GM21390 (cell line): ENCODE measurements at regions not wholly inside any gene's neighbourhood (a gene's known extent, or its start where the extent isn't known, plus 50 kb on each side); places are given as distances from the start of the nearest gene placed in this dataset.
"Not testable (repeated sequence)": the region's sequence is repeated elsewhere in the genome, so short reads cannot be mapped to it uniquely, and the experiment has no call there.

Experiments used
- ATAC-seq: cut with Tn5 transposase; IDR thresholded peaks from one replicate; pipeline ENCODE4 v1.9.1; 2021; ENCODE audit not compliant: unreplicated experiment

DNA sequence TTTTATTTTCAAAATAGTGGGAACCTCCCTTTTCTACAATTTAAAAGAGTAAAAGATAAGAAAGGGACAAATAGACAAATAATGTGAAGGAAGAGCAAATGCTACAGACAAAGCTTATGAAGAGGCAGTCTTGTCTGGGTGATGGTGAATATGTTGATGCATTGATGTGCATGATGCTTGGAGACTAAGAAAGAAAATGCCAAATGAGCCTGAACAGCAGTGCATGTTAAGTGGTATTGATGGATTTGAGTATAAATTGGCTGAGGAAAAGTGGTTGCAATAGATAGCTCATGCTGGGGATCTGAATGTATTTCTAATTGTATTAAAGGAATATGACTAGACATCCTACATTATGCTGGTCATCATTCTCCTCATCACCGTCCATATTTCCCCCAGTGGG, 268.6 kb upstream of the ANO5 start:
- ATAC-seq: no peak

GRCh38 chr11:21927628-21928027, 265.3 kb upstream of the ANO5 start:
- no peak for ATAC-seq

DNA sequence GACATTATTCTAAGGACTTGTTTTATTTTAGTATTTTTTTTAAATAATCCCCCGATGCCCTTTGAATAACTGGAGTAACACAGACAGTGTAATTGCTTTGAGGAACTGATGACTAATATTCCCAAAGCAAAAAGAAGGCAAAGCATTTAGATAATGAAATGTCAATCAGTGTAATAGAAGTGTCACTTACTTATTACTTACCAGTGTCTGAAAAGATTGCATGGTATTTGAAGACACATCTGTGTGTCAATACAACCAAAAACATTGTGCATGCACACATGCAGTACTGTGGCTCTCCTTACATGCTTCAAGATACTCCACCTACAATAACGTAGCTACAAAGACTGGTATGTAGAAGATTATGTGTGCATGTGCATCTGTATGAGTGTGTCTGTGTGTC, 264.0 kb upstream of the ANO5 start:
- no peak for ATAC-seq

DNA sequence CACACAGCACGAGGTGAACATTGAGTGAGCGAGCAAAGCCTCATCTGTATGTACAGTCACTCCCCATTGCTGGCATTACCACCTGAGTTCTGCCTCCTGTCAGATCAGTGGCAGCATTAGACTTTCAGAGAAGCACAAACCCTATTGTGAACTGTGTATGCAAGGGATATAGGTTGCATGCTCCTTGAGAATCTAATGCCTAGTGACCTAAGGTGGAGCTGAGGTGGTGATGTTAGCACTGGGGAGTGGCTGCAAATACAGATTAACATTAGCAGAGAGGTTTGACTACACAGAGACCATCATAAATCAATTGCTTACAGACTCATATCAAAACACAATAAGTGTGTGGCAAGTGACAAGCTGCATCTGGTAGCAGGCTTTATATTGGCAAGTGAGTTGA, 262.5 kb upstream of the ANO5 start:
- ATAC-seq: no peak

GRCh38 chr11:21931436-21932101, 261.3 kb upstream of the ANO5 start:
- ATAC-seq: no peak

GRCh38 chr11:21933095-21933494, 259.8 kb upstream of the ANO5 start:
- ATAC-seq: no peak

- ATAC-seq: no peak
Measured at GRCh38 chr11:21944577-21944976, 248.3 kb upstream of the ANO5 start.

DNA sequence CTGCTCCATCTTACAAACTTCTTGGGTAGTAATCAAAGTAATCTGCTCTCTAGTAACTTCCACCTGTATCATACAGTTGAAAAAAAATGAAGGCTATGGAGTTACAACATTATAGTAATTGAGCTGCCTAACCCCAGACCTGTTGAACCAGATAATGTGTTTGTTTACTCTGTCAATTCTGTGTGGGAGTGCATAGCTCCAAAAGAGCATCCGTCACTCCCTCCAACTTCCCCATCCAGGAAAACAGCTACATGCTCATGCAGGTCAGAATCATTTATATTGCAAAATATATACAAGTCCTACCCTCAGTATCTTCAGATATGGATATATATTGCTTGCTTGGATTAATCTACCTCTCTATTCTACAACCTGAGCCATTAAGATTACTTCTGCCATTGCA, 244.0 kb upstream of the ANO5 start:
- ATAC-seq: no peak

GRCh38 chr11:21949763-21950413, 243.0 kb upstream of the ANO5 start:
- no peak for ATAC-seq

DNA sequence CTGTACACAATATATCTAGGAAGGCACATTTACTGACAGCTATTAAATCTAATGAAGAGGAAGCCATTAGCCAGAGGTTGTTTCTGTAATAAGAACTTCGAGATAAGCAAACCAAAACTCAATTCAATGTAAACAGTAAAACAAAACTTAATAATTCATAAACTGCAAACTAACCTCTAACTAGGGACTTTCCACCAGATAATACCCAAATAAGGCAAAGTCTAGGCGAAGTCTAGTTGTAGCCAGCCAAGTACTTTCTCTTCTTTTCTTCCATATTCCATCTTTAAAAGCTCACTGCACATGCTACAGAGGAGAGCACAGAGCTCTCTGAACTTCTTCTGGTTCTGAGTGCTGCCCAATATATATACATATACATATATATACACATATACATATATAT, 229.9 kb upstream of the ANO5 start:
- ATAC-seq: no peak

GRCh38 chr11:21965221-21965620, 227.7 kb upstream of the ANO5 start:
- no peak for ATAC-seq

DNA sequence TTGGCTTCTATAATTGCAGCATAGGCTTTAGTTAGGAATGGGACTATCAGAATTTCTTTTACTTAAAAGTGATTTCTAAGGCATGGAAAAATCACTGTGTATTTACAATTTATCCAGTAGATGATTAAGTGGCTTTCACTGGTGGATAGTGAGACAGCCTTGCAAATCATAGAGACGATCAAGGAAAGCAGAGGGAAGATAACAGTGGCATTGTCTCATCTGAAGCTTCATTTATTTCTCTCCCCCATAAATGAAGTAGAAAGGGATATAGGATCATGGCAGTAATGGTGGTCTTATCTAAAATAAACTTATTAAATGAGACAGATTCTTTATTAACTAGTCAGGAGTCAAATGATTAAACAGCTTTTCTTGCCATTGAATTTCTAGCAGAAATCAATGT, 224.2 kb upstream of the ANO5 start:
- ATAC-seq: no peak

DNA sequence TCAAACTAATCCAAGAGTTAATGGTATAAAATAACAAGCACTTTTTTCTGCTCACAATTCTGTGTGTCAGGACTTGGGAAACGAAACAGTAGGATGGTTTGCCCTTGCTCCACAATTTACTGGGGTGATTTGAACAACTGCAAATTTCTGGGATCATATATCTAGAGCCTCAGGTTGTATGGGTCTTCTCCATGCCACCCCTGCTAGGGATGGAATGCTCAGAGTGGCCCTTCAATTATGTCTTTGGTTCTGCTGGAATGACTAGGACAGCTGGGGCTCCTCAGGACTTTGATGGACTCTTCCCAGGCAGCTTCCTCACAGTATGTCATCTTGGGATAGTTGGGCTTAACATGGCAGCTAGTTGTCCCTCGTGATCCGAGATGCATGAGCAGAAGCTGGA, 223.0 kb upstream of the ANO5 start:
- ATAC-seq: no peak

GRCh38 chr11:21975242-21975641, 217.6 kb upstream of the ANO5 start:
- ATAC-seq: no peak

GRCh38 chr11:21976210-21976609, 216.7 kb upstream of the ANO5 start:
- no peak for ATAC-seq

DNA sequence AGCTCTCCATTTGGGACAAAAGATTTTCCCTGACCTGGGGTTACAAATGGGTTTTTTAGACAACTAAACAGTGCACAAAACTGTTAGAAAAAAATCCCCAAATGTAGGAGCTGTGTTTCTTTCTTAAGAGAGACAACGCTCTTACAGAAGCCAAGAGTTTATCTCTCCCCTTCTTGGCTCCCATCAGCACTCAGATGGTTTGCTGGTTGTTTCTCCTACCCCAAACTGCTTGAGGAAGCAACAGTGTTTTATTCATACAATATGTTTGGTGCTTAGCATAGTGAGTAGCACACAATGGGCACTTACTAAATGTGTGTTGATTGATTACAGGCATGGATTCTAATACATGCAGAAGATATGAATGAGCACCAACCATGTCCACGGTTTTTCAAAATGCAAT, 209.5 kb upstream of the ANO5 start:
- ATAC-seq: no peak

GRCh38 chr11:21986361-21986760, 206.5 kb upstream of the ANO5 start:
- no peak for ATAC-seq

DNA sequence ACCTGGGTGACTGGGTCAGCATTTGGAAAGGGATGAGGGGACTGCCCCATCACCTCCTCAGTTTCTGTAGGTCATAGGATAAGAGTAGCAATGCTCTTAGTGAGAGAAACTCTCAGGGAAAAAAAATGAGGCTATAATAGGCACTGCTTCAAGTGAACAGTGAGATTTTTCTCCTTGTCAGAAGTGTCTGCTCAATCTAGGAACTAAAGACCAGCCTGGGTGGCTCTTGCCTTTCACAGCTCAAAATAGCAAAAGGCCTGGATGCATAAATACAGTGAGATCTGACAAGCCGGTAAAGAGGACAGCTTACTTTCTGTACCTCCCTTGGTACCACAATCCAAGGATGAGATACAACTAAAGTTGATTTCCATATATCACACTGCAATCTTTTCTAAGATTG, 205.6 kb upstream of the ANO5 start:
- no peak for ATAC-seq

DNA sequence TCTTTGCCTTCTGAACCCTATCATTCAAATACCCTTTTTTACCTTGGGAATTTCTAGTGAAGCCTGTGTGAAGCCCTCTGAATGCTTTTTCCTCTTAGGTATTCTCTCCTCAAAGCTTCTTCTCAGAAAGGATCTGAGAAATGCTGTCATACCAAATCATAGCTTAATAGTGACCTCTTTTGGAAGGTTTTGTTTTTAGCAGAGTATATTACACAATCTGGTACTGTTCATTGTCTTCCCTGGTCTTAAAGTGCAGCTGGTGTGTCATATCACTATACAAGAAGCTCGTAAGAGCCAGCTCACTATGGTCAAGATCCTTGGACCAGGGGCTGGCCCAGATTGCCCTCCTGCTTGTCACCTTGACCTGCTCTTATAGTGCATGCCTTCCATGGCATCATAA, 204.4 kb upstream of the ANO5 start:
- ATAC-seq: no peak

GRCh38 chr11:22001803-22002202, 191.1 kb upstream of the ANO5 start:
- ATAC-seq: not testable (repeated sequence)

DNA sequence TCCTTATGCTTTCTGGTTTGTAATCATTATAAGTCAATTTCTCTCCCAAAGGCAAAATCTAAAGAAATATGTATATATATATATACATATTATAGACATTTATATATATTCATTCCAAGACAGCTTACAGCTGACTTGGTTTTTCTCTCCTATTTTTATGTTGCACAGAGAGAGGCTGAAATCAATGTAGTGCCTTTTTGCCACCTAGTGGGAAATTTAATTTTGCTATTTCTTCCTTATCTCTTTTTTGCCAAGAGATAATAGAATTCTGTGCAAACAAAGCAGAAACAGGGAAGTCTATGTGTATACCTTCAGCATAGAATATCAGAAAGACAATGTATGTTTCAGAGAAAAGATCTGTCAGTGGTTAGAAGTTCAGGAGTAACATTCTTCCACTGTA, 186.0 kb upstream of the ANO5 start:
- no peak for ATAC-seq

DNA sequence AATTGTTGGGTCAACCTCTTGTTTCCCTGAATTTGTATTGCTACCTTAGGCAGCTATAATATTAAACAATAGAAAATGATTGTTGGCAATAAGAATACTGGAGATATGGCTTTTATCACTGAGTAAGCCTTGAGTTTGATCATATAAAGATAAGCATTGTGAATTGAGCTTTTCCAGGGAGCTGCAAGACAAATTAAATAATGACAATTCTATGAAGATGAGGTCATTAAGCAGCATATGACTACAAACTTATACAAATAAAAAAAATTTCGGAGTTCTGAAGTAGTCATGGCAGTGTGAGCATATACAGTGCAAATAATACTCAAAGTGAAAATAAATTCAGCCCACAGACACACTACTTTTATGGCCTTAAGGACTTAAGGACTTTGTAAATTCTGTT, 161.1 kb upstream of the ANO5 start:
- no peak for ATAC-seq

DNA sequence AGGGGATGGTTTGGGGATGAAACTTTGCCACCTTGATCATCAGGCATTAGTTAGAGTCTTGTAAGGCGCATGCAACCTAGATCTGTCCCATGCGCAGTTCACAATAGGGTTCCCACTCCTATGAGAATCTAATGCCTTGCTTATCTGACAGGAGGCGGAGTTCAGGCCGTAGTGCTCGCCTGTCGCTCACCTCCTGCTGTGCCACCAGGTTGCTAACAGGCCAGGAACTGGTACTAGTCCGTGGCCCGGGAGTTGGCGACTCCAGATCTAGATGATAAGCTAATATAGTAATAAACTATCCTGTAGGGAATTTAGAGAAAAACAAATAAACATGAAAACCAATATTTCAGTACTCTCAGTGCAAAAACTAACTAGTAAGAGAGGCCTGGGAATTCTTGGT, 155.4 kb upstream of the ANO5 start:
- no peak for ATAC-seq
